Heart right ventricle (tissue), 16 donors: ENCODE measurements at regions not wholly inside any gene's neighbourhood (a gene's known extent, or its start where the extent isn't known, plus 50 kb on each side); places are given as distances from the start of the nearest gene placed in this dataset.

Experiments
- ATAC-seq, 8 donors: fragments of 200-7000 bp; cut with Tn5 transposase; one replicate each; pipeline ENCODE4 v1.9.1; 2020; ENCODE audit warnings: mild to moderate bottlenecking in 8 of 8, moderate library complexity in 8 of 8, moderate number of reproducible peaks in 1 of 8
- DNase-seq, 2 donors: peaks; one replicate each; pipeline ENCODE4 v3.0.0-alpha.2; 2020
- H3K27ac ChIP-seq, 10 donors: fragments of 200-600 bp; sonication (generic) in 2 of 10; one replicate each; pipeline versions ENCODE4 v1.5.0 to v1.8.0; 2020 to 2022; ENCODE audit warnings: mild to moderate bottlenecking in 3 of 10
- H3K27me3 ChIP-seq, 7 donors: fragments of 200-600 bp; one replicate each; pipeline ENCODE4 v1.8.0; 2021 to 2022; ENCODE audit warnings: mild to moderate bottlenecking in 2 of 7
- H3K36me3 ChIP-seq, 9 donors: fragments of 200-600 bp; sonication (generic) in 1 of 9; one replicate each; pipeline versions ENCODE4 v1.5.0 to v1.8.0; 2020 to 2022; ENCODE audit warnings: mild to moderate bottlenecking in 2 of 9
- H3K4me1 ChIP-seq, 9 donors: fragments of 200-600 bp; sonication (generic) in 1 of 9; one replicate each; pipeline versions ENCODE4 v1.5.0 to v1.8.0; 2020 to 2022; ENCODE audit warnings: mild to moderate bottlenecking in 4 of 9
- H3K4me3 ChIP-seq, 10 donors: fragments of 200-600 bp; sonication (generic) in 2 of 10; one replicate each; pipeline versions ENCODE4 v1.5.0 to v1.8.0; 2020 to 2022; ENCODE audit warnings: mild to moderate bottlenecking in 7 of 10, moderate library complexity in 2 of 10
- H3K9me3 ChIP-seq, 11 donors: fragments of 200-600 bp in 10 of 11; sonication (generic) in 2 of 11; one replicate each; pipeline versions ENCODE4 v1.5.0 to v1.8.0; 2013 to 2022; ENCODE audit warnings: mild to moderate bottlenecking in 2 of 11, control low read depth in 1 of 11, moderate library complexity in 1 of 11
- WGBS, 2 donors: extraction: QIAGEN DNeasy Blood & Tissue Kit; methylation state at CpG; one replicate each; pipeline ENCODE4 v1.1.7; 2013; ENCODE audit warnings: inconsistent platforms in 1 of 2; 5-methylcytosine and 5-hydroxymethylcytosine counted together
- intact Hi-C, 10 donors: fragments of 100-400 bp; cut with DNase I; formaldehyde crosslinking; loops; one replicate each; pipeline versions ENCODE4 v1.11.1 to v1.14.2; 2022
- TF ChIP-seq, protein P1 (sequence below), 9 donors: fragments of 200-600 bp; sonication (generic) in 2 of 9; IDR thresholded peaks; one replicate each; pipeline versions ENCODE4 v1.5.0 to v1.8.0; 2021 to 2022; ENCODE audit warnings: antibody characterized with exemption in 9 of 9, mild to moderate bottlenecking in 5 of 9, moderate library complexity in 1 of 9
- donor health status: Arrhythmogenic right ventricular cardiomyopathy.
- donor health status: ischemic (EF 13 %, LVEDD 7.1; RV severe dilation, severe dysfunction).
- donor health status: healthy with polysubstance abuse.
- donor health status: DM: no; HTN: yes; CAD: no.
- donor health status: DM: no; HTN: no; CAD: no.
- donor health status: ischemic (EF 25% LVEDD 6.9; RV normal size, moderate dysfunction).
- donor health status: ischemic (EF 25% LVEDD 5.7; RV mildly dilated, moderate dysfunction).
- donor health status: healthy.
- donor health status: DM: yes; HTN: yes; CAD: no.
- donor health status: Ischemic cardiomyopathy.
- donor health status: ischemic (EF 35%, LVEDD 5.7; RV mildly dilated, moderate dysfunction).
- donor health status: nonischemic (EF 11% LVEDD 7.7; RV severe dilation, severe dysfunction).
- donor health status: DM: yes; HTN: yes; CAD: no.
- donor health status: PGD.
- donor health status: ischemic (EF 29% LVEDD 5.4; RV normal size, mild dysfunction).
- donor health status: nonischemic (EF 23%, LVEDD 6.1; RV moderate dilation, normal function).

DNA sequence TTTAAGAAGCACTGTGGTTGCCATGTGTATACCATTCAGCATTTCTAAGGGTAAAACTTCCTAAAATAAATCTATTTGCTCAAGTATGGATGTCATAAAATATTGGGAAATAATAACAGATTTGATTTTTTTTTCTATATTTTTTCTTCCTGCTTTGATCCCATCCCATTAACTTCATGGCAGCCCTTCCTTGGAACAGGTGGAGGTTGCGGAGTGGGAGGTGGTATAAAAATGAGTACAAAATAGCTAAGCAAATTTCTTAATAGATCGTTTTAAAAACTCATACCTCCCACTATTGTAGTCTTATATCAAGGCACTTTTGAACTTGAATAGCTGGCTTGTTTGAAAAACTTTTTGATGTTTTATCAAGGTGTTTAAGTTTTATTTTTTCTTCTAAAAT is 152.1 kb upstream of the KYNU start:
- H3K27me3 ChIP-seq: no peaks in the 10 kb centered on the region
- 90 to 95% methylated on average over 2 of the region's 2 CpGs for WGBS, 2 donors
- TF ChIP-seq, protein P1, sequence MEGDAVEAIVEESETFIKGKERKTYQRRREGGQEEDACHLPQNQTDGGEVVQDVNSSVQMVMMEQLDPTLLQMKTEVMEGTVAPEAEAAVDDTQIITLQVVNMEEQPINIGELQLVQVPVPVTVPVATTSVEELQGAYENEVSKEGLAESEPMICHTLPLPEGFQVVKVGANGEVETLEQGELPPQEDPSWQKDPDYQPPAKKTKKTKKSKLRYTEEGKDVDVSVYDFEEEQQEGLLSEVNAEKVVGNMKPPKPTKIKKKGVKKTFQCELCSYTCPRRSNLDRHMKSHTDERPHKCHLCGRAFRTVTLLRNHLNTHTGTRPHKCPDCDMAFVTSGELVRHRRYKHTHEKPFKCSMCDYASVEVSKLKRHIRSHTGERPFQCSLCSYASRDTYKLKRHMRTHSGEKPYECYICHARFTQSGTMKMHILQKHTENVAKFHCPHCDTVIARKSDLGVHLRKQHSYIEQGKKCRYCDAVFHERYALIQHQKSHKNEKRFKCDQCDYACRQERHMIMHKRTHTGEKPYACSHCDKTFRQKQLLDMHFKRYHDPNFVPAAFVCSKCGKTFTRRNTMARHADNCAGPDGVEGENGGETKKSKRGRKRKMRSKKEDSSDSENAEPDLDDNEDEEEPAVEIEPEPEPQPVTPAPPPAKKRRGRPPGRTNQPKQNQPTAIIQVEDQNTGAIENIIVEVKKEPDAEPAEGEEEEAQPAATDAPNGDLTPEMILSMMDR (IDR thresholded peaks at IDR 0.05): no peak
- H3K9me3 ChIP-seq: peaks cover 0 to 21% (median 2%) of the 10 kb centered on the region in 11 donors
- ATAC-seq: no peak
- H3K4me3 ChIP-seq: no peak overlapping the region
- no peaks in the 10 kb centered on the region for H3K36me3 ChIP-seq
- intact Hi-C loops: no loop called here
- H3K4me1 ChIP-seq: no peaks in the 10 kb centered on the region
- DNase-seq: no peak
- H3K27ac ChIP-seq: no peak overlapping the region

DNA sequence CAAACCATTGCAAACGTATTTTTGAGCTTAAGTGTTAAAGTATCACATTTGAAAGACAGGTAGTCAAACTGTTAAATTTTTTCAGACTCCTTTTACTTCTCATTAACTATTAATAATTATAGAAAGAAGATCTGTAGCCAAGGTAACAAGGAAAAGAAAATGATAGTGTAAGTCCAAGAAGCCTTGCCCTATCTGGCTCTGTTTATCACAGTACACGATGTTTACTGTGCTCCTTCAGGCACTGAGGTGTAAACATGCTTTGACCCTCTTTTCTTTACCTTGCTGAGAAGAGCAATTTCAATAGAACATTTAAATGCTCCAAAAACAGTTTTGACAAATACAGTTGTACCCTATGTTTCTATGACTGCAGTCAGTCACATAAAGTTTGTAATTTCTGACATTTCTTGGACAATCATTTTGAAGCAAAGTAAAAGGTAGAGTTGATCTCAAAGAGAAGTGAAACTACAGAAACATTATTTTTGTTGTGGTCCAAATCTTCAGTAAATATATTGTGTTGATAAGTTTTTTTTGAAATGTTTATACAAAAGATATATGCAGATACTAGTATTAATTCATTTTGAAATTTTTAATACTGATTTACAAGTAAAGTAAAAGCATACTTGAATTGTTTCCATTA is 152.6 kb upstream of the KYNU start:
- TF ChIP-seq, protein P1 (IDR thresholded peaks at IDR 0.05): no peak
- DNase-seq (no peak), ATAC-seq (no peak)
- Histone ChIP-seq H3K4me1 (no peaks in the 10 kb centered on the region), H3K9me3 (peaks cover 0 to 19% (median 2%) of the 10 kb centered on the region in 11 donors), H3K27ac (no peak overlapping the region), H3K4me3 (no peak overlapping the region), H3K36me3 (no peaks in the 10 kb centered on the region), H3K27me3 (no peaks in the 10 kb centered on the region)
- WGBS, 2 donors: 63 to 79% methylated on average over 2 of the region's 2 CpGs
- intact Hi-C loops: no loop called here

DNA sequence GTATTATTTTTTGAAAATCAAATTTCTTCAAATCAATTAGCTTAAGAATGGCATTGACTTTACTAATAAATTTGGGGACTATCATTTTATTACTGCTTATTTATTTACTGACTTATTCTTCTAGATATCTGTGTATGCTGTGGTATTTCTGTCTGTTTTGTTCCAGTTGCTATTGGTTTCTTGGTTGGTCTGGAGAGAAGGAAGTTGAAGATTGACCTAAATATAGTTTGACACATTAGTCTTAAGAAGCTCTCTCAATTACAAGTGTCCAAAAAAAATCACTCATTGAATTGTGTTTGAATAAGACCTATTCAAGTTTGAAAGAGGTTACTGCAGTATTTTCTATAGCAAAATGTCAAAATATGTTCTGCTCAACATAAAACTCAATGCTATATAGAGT is 153.3 kb upstream of the KYNU start:
- TF ChIP-seq, protein P1 (IDR thresholded peaks at IDR 0.05): no peak
- no peak overlapping the region for H3K27ac ChIP-seq
- intact Hi-C loops: no loop called here
- H3K27me3 ChIP-seq: no peaks in the 10 kb centered on the region
- no peak overlapping the region for H3K4me3 ChIP-seq
- H3K36me3 ChIP-seq: no peaks in the 10 kb centered on the region
- ATAC-seq (no peak), DNase-seq (no peak)
- peaks cover 0 to 15% (median 0%) of the 10 kb centered on the region in 11 donors for H3K9me3 ChIP-seq
- H3K4me1 ChIP-seq: no peaks in the 10 kb centered on the region

DNA sequence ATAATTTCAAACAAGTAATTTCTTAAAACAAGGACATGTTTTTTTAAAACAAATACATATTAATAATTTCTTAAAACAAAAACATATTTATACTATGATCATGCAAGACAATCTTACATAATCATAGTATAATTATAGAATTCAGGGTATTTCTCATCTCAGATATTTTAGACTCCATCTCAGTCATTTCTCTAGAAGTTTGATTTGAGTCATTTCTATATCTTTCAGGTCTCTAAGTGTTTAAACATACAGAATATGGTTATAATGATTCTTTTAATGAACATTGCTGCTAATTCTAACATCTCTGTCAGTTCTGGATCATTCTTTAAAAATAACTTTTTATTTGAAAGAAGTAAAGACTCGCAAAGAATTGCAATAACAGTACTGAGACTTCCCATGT is 154.2 kb upstream of the KYNU start:
- Histone ChIP-seq H3K36me3 (no peaks in the 10 kb centered on the region), H3K27ac (no peak overlapping the region), H3K4me1 (no peaks in the 10 kb centered on the region), H3K4me3 (no peak overlapping the region), H3K27me3 (no peaks in the 10 kb centered on the region), H3K9me3 (peaks cover 0 to 9% (median 0%) of the 10 kb centered on the region in 11 donors)
- intact Hi-C loops: no loop called here
- TF ChIP-seq, protein P1 (IDR thresholded peaks at IDR 0.05): no peak
- ATAC-seq (no peak), DNase-seq (no peak)
- WGBS, 2 donors: 91 to 92% methylated on average over 1 of the region's 1 CpG
